ENCODE measurements at regions not wholly inside any gene's neighbourhood (a gene's known extent, or its start where the extent isn't known, plus 50 kb on each side); places are given as distances from the start of the nearest gene placed in this dataset.

DNA sequence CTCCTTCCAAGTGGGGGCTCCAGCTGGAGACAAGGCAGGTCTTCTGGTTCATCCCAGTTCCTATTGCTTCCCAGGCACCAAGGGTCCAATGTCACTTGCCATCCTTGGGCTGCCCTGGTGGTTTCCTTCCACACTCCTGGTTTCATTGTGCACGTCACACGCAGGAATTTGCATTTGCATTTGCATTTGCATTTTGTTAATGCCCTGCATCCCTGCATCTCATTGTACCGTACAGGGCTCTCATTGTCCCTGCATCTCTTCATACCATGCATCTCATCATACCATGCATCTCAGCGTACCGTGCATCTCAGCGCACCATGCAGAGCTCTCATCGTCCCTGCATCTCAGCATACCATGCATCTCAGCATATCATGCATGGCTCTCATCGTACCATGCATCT, 112.2 kb upstream of the SYT13 start:
- TF ChIP-seq POLR2A (IDR thresholded peaks at IDR 0.05) = no peak
- TF ChIP-seq, protein P1, sequence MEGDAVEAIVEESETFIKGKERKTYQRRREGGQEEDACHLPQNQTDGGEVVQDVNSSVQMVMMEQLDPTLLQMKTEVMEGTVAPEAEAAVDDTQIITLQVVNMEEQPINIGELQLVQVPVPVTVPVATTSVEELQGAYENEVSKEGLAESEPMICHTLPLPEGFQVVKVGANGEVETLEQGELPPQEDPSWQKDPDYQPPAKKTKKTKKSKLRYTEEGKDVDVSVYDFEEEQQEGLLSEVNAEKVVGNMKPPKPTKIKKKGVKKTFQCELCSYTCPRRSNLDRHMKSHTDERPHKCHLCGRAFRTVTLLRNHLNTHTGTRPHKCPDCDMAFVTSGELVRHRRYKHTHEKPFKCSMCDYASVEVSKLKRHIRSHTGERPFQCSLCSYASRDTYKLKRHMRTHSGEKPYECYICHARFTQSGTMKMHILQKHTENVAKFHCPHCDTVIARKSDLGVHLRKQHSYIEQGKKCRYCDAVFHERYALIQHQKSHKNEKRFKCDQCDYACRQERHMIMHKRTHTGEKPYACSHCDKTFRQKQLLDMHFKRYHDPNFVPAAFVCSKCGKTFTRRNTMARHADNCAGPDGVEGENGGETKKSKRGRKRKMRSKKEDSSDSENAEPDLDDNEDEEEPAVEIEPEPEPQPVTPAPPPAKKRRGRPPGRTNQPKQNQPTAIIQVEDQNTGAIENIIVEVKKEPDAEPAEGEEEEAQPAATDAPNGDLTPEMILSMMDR (IDR thresholded peaks at IDR 0.05 in 4 of 5, conservative IDR thresholded peaks at IDR 0.05 in 1 of 5) = no peak
